ENCODE measurements at regions not wholly inside any gene's neighbourhood (a gene's known extent, or its start where the extent isn't known, plus 50 kb on each side); places are given as distances from the start of the nearest gene placed in this dataset.

GRCh38 chr5:178808886-178809285 lies 50.9 kb upstream of the ZNF354B start:
- Mint-ChIP-seq H3K27ac (no peak overlapping the region), H3K4me1 (no peaks in the 10 kb centered on the region), H3K9me3 (peaks cover 2% of the 10 kb centered on the region), H3K27me3 (no peaks in the 10 kb centered on the region), H3K4me3 (no peak overlapping the region), H3K36me3 (ENCODE audit: low read depth) (no peaks in the 10 kb centered on the region)
- no peak for DNase-seq
- ChIA-PET CTCF (no interaction called here), POLR2A (no interaction called here)

GRCh38 chr5:178801021-178801420 lies 58.7 kb upstream of the ZNF354B start:
- Mint-ChIP-seq H3K27me3 (no peaks in the 10 kb centered on the region), H3K36me3 (ENCODE audit: low read depth) (no peaks in the 10 kb centered on the region)
- CTCF ChIA-PET: no interaction called here

GRCh38 chr5:178797546-178798440 lies 62.0 kb upstream of the ZNF354B start:
- POLR2A ChIA-PET: no interaction called here

More at GRCh38 chr5:178801021-178801420, 58.7 kb upstream of the ZNF354B start:
- H3K4me3 Mint-ChIP-seq: no peak overlapping the region
- no peaks in the 10 kb centered on the region for H3K4me1 Mint-ChIP-seq
- H3K27ac Mint-ChIP-seq: no peak overlapping the region
- POLR2A ChIA-PET: no interaction called here
- no peak for DNase-seq
- peaks cover 12% of the 10 kb centered on the region for H3K9me3 Mint-ChIP-seq

GRCh38 chr5:178797101-178797521 lies 62.6 kb upstream of the ZNF354B start:
- Mint-ChIP-seq H3K9me3 (peaks cover 10% of the 10 kb centered on the region), H3K36me3 (ENCODE audit: low read depth) (no peaks in the 10 kb centered on the region), H3K4me1 (no peaks in the 10 kb centered on the region), H3K27ac (no peak overlapping the region), H3K27me3 (no peaks in the 10 kb centered on the region), H3K4me3 (no peak overlapping the region)
- CTCF ChIA-PET: no interaction called here
- POLR2A ChIA-PET: no interaction called here
- DNase-seq: no peak

More at GRCh38 chr5:178797546-178798440, 62.0 kb upstream of the ZNF354B start:
- Mint-ChIP-seq H3K9me3 (peaks cover 10% of the 10 kb centered on the region), H3K27ac (no peak overlapping the region), H3K4me3 (no peak overlapping the region), H3K27me3 (no peaks in the 10 kb centered on the region), H3K4me1 (no peaks in the 10 kb centered on the region), H3K36me3 (ENCODE audit: low read depth) (no peaks in the 10 kb centered on the region)
- CTCF ChIA-PET: no interaction called here
- no peak for DNase-seq

- POLR2A ChIA-PET: interaction anchor here (0.6 kb wide), 1 partner anchor 36 kb away, joined by 4 read pairs; no protein-coding TSS in a partner anchor
- Mint-ChIP-seq H3K4me1 (no peaks in the 10 kb centered on the region), H3K9me3 (peaks cover 10% of the 10 kb centered on the region), H3K36me3 (ENCODE audit: low read depth) (no peaks in the 10 kb centered on the region), H3K4me3 (no peak overlapping the region), H3K27me3 (no peaks in the 10 kb centered on the region), H3K27ac (no peak overlapping the region)
- no peak for DNase-seq
- CTCF ChIA-PET: no interaction called here
Measured at GRCh38 chr5:178796165-178796945, 63.4 kb upstream of the ZNF354B start.

- no peak for DNase-seq
- POLR2A ChIA-PET: no interaction called here
- Mint-ChIP-seq H3K27me3 (no peaks in the 10 kb centered on the region), H3K27ac (no peak overlapping the region), H3K4me1 (no peaks in the 10 kb centered on the region), H3K36me3 (ENCODE audit: low read depth) (no peaks in the 10 kb centered on the region), H3K9me3 (peaks cover 6% of the 10 kb centered on the region), H3K4me3 (no peak overlapping the region)
- CTCF ChIA-PET: no interaction called here
Measured at GRCh38 chr5:178794433-178794832, 64.0 kb upstream of the ZNF354A start.

- no peak overlapping the region for H3K4me3 Mint-ChIP-seq
- DNase-seq: no peak
- no peaks in the 10 kb centered on the region for H3K36me3 Mint-ChIP-seq (ENCODE audit: low read depth)
- H3K27me3 Mint-ChIP-seq: no peaks in the 10 kb centered on the region
- ChIA-PET POLR2A (no interaction called here), CTCF (no interaction called here)
- no peak overlapping the region for H3K27ac Mint-ChIP-seq
- peaks cover 3% of the 10 kb centered on the region for H3K9me3 Mint-ChIP-seq
- H3K4me1 Mint-ChIP-seq: no peaks in the 10 kb centered on the region
Measured at GRCh38 chr5:178793696-178794095, 63.2 kb upstream of the ZNF354A start.

GRCh38 chr5:178793151-178793550 lies 62.7 kb upstream of the ZNF354A start:
- H3K27me3 Mint-ChIP-seq: no peaks in the 10 kb centered on the region
- DNase-seq: no peak
- H3K27ac Mint-ChIP-seq: no peak overlapping the region
- H3K4me3 Mint-ChIP-seq: no peak overlapping the region
- H3K9me3 Mint-ChIP-seq: no peaks in the 10 kb centered on the region
- H3K4me1 Mint-ChIP-seq: no peaks in the 10 kb centered on the region
- CTCF ChIA-PET: no interaction called here
- H3K36me3 Mint-ChIP-seq (ENCODE audit: low read depth): no peaks in the 10 kb centered on the region
- POLR2A ChIA-PET: no interaction called here

GRCh38 chr5:178791976-178792375 lies 61.5 kb upstream of the ZNF354A start:
- DNase-seq: no peak
- H3K4me1 Mint-ChIP-seq: no peaks in the 10 kb centered on the region
- no peaks in the 10 kb centered on the region for H3K9me3 Mint-ChIP-seq
- H3K4me3 Mint-ChIP-seq: no peak overlapping the region
- no peak overlapping the region for H3K27ac Mint-ChIP-seq
- no peaks in the 10 kb centered on the region for H3K36me3 Mint-ChIP-seq (ENCODE audit: low read depth)
- H3K27me3 Mint-ChIP-seq: no peaks in the 10 kb centered on the region
- CTCF ChIA-PET: no interaction called here
- POLR2A ChIA-PET: no interaction called here

- H3K4me1 Mint-ChIP-seq: no peaks in the 10 kb centered on the region
- CTCF ChIA-PET: no interaction called here
Measured at GRCh38 chr5:178790371-178790770, 59.9 kb upstream of the ZNF354A start.

GRCh38 chr5:178788381-178789085 lies 58.1 kb upstream of the ZNF354A start:
- Mint-ChIP-seq H3K27me3 (no peaks in the 10 kb centered on the region), H3K27ac (no peak overlapping the region), H3K4me1 (no peaks in the 10 kb centered on the region), H3K4me3 (no peak overlapping the region), H3K9me3 (no peaks in the 10 kb centered on the region), H3K36me3 (ENCODE audit: low read depth) (no peaks in the 10 kb centered on the region)
- DNase-seq: no peak
- ChIA-PET CTCF (interaction anchor here (0.7 kb wide), 1 partner anchor 102 kb away, joined by 3 read pairs; no protein-coding TSS in a partner anchor), POLR2A (no interaction called here)

More at GRCh38 chr5:178790371-178790770, 59.9 kb upstream of the ZNF354A start:
- no peak for DNase-seq
- POLR2A ChIA-PET: no interaction called here
- H3K4me3 Mint-ChIP-seq: no peak overlapping the region
- H3K27me3 Mint-ChIP-seq: no peaks in the 10 kb centered on the region
- no peak overlapping the region for H3K27ac Mint-ChIP-seq
- H3K9me3 Mint-ChIP-seq: no peaks in the 10 kb centered on the region
- H3K36me3 Mint-ChIP-seq (ENCODE audit: low read depth): no peaks in the 10 kb centered on the region

GRCh38 chr5:178787889-178788288 lies 57.4 kb upstream of the ZNF354A start:
- DNase-seq: no peak
- no peak overlapping the region for H3K27ac Mint-ChIP-seq
- H3K4me1 Mint-ChIP-seq: no peaks in the 10 kb centered on the region
- H3K27me3 Mint-ChIP-seq: no peaks in the 10 kb centered on the region
- ChIA-PET POLR2A (no interaction called here), CTCF (interaction anchor here (0.7 kb wide), 1 partner anchor 101 kb away, joined by 3 read pairs; no protein-coding TSS in a partner anchor)
- H3K36me3 Mint-ChIP-seq (ENCODE audit: low read depth): no peaks in the 10 kb centered on the region
- no peak overlapping the region for H3K4me3 Mint-ChIP-seq
- H3K9me3 Mint-ChIP-seq: no peaks in the 10 kb centered on the region
